ENCODE measurements at regions not wholly inside any gene's neighbourhood (a gene's known extent, or its start where the extent isn't known, plus 50 kb on each side); places are given as distances from the start of the nearest gene placed in this dataset.

DNA sequence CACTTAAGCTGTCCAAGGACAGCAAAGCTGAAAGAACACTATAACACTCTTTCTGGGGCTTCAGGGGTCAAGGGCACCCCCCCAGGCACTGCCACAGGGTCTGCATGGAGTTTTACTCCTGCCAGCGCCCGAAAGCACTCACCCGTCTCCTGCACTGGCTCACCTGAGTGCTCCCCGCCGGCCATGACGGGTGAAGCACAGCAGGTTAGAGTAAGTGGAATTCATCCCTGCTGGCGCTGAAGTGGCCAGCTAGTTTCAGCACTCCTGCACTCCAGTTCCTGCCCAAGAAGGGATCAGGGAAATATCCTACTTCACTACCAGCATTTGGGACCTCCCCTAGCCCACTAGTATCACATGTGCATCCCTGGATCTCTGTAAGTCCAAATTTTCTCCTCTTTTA lies 516.0 kb downstream of the ZNF608 start:
- no peak overlapping the region for H3K4me3 ChIP-seq (ENCODE audit: low read depth, low read length, poor library complexity, severe bottlenecking)
- no peak overlapping the region for H3K27ac ChIP-seq (ENCODE audit: low read depth, low read length, poor library complexity, severe bottlenecking)
- TF ChIP-seq CTCF (conservative IDR thresholded peaks at IDR 0.05; ENCODE audit: low read depth, low read length) (no peak), EZH2 (IDR thresholded peaks at IDR 0.05; ENCODE audit: borderline replicate concordance, low read depth, low read length, poor library complexity, severe bottlenecking) (no peak)
- H3K9me3 ChIP-seq (ENCODE audit: low read depth, low read length, poor library complexity, severe bottlenecking), result no peaks in the 10 kb centered on the region
- H3K27me3 ChIP-seq (replicated peaks; ENCODE audit: insufficient read depth, low read depth, low read length, poor library complexity), result no peaks in the 10 kb centered on the region
- H3K36me3 ChIP-seq (ENCODE audit: insufficient read depth, low read length, poor library complexity, severe bottlenecking), result no peaks in the 10 kb centered on the region
- H3K4me1 ChIP-seq (ENCODE audit: insufficient read depth, low read length, poor library complexity, severe bottlenecking), result no peaks in the 10 kb centered on the region
- CTCF ChIA-PET, result no interaction called here
- DNase-seq (ENCODE audit: low spot score), result no peak
- POLR2A ChIA-PET (ENCODE audit: low non-redundant PET), result no interaction called here
- intact Hi-C loops (cut with micrococcal nuclease; ENCODE audit: unreplicated experiment), result no loop called here
- no TSS peak for BruUV-seq (replicated peaks)

DNA sequence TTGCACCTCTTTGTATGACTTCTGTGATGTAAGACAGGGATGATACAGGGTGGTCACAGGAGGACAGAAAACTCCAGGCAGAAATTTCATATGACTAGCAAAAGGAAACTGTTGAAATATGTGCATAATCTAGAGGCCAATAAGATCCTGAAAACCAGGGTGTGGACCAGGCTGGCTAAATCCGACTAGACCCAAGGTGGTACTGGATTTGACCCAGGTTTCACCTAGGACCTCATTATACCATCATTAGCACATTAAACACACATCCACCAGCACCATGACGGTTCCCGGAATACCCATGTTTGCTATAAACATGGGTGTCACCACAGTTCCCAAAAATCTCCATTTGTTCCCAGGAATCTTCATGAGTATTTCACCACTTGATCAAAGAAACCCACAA lies 517.1 kb downstream of the ZNF608 start:
- H3K27ac ChIP-seq (ENCODE audit: low read depth, low read length, poor library complexity, severe bottlenecking), result no peak overlapping the region
- H3K27me3 ChIP-seq (replicated peaks; ENCODE audit: insufficient read depth, low read depth, low read length, poor library complexity), result no peaks in the 10 kb centered on the region
- H3K36me3 ChIP-seq (ENCODE audit: insufficient read depth, low read length, poor library complexity, severe bottlenecking), result no peaks in the 10 kb centered on the region
- BruUV-seq (replicated peaks), result no TSS peak
- ChIA-PET POLR2A (ENCODE audit: low non-redundant PET) (no interaction called here), CTCF (no interaction called here)
- no peak for TF ChIP-seq CTCF (conservative IDR thresholded peaks at IDR 0.05; ENCODE audit: low read depth, low read length)
- no peak for TF ChIP-seq EZH2 (IDR thresholded peaks at IDR 0.05; ENCODE audit: borderline replicate concordance, low read depth, low read length, poor library complexity, severe bottlenecking)
- no peak for DNase-seq (ENCODE audit: low spot score)
- H3K4me1 ChIP-seq (ENCODE audit: insufficient read depth, low read length, poor library complexity, severe bottlenecking), result no peaks in the 10 kb centered on the region
- H3K4me3 ChIP-seq (ENCODE audit: low read depth, low read length, poor library complexity, severe bottlenecking), result no peak overlapping the region
- intact Hi-C loops (cut with micrococcal nuclease; ENCODE audit: unreplicated experiment), result no loop called here
- no peaks in the 10 kb centered on the region for H3K9me3 ChIP-seq (ENCODE audit: low read depth, low read length, poor library complexity, severe bottlenecking)

DNA sequence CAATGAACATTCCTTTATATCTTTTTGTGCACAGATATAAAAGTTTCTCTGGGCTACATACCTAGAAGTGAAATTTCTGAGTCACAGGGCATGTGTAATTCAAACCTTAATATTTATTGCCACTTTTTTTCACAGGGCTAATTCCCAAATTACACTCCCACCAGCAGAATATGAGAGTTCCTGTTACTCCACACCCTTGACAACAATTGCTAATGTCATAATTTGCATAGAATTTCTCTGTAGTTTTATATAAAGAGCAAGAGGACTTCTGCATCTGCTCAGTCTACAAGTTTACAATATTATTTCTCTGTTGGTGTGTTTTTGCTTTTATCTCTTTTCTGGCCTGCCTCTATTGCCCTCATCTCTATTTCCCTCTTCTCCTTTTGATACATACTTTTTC lies 518.5 kb downstream of the ZNF608 start:
- H3K27ac ChIP-seq (ENCODE audit: low read depth, low read length, poor library complexity, severe bottlenecking), result no peak overlapping the region
- no peaks in the 10 kb centered on the region for H3K4me1 ChIP-seq (ENCODE audit: insufficient read depth, low read length, poor library complexity, severe bottlenecking)
- ChIA-PET CTCF (no interaction called here), POLR2A (ENCODE audit: low non-redundant PET) (no interaction called here)
- TF ChIP-seq CTCF (conservative IDR thresholded peaks at IDR 0.05; ENCODE audit: low read depth, low read length), result no peak
- no peak for TF ChIP-seq EZH2 (IDR thresholded peaks at IDR 0.05; ENCODE audit: borderline replicate concordance, low read depth, low read length, poor library complexity, severe bottlenecking)
- intact Hi-C loops (cut with micrococcal nuclease; ENCODE audit: unreplicated experiment), result no loop called here
- DNase-seq (ENCODE audit: low spot score), result no peak
- no peaks in the 10 kb centered on the region for H3K9me3 ChIP-seq (ENCODE audit: low read depth, low read length, poor library complexity, severe bottlenecking)
- H3K27me3 ChIP-seq (replicated peaks; ENCODE audit: insufficient read depth, low read depth, low read length, poor library complexity), result no peaks in the 10 kb centered on the region
- no peak overlapping the region for H3K4me3 ChIP-seq (ENCODE audit: low read depth, low read length, poor library complexity, severe bottlenecking)
- BruUV-seq (replicated peaks), result no TSS peak
- H3K36me3 ChIP-seq (ENCODE audit: insufficient read depth, low read length, poor library complexity, severe bottlenecking), result no peaks in the 10 kb centered on the region
